H1 (cell line): ENCODE measurements at regions not wholly inside any gene's neighbourhood (a gene's known extent, or its start where the extent isn't known, plus 50 kb on each side); places are given as distances from the start of the nearest gene placed in this dataset.

Experiments
- CTCF ChIA-PET: fragments of 300-600 bp; sonication (Branson Sonifier 250); formaldehyde crosslinking; loops from one replicate; lab custom pipeline; 2021; ENCODE audit not compliant: partially characterized antibody; lab: Charles Lee
- POLR2A ChIA-PET: fragments of 300-600 bp; sonication (Branson Sonifier 250); formaldehyde crosslinking; loops from one replicate; lab custom pipeline; 2021; ENCODE audit warnings: inconsistent platforms; ENCODE audit not compliant: partially characterized antibody; lab: Charles Lee
- DNase-seq, 2 experiments: peaks; one replicate each; pipeline versions ENCODE4 v3.0.0 to v3.0.0-alpha.2; 2010 to 2022; ENCODE audit warnings: low spot score in 2 of 2, low read depth in 1 of 2, mixed read lengths in 1 of 2
- FAIRE-seq: peaks from 2 replicates; lab custom pipeline; 2011; peaks lifted over from hg19 to GRCh38; lab: Jason Lieb, UNC
- H2AFZ ChIP-seq: 2 replicates; pipeline ENCODE4 v1.8.1; 2012; ENCODE audit warnings: low read length, inconsistent platforms
- H2AK5ac ChIP-seq: 2 replicates; pipeline ENCODE4 v1.6.1; 2013; ENCODE audit warnings: low read depth, low read length
- H2BK120ac ChIP-seq: replicated peaks from 2 replicates; pipeline ENCODE3; 2013; ENCODE audit warnings: low read depth, low read length, inconsistent platforms
- H2BK12ac ChIP-seq: 2 replicates; pipeline ENCODE4 v1.6.1; 2013; ENCODE audit warnings: low read depth, low read length
- H2BK15ac ChIP-seq: 2 replicates; pipeline ENCODE4 v1.6.1; 2013; ENCODE audit warnings: low read length
- H2BK20ac ChIP-seq: 2 replicates; pipeline ENCODE4 v1.6.1; 2013; ENCODE audit warnings: low read length
- H2BK5ac ChIP-seq: 2 replicates; pipeline ENCODE4 v1.6.1; 2013; ENCODE audit warnings: low read depth, low read length
- H3K14ac ChIP-seq: 2 replicates; pipeline ENCODE4 v1.6.1; 2013; ENCODE audit warnings: inconsistent platforms; ENCODE audit not compliant: insufficient read length
- H3K18ac ChIP-seq: 2 replicates; pipeline ENCODE4 v1.6.1; 2013; ENCODE audit warnings: low read length; ENCODE audit errors: extremely low read depth
- H3K23ac ChIP-seq: 2 replicates; pipeline ENCODE4 v1.6.1; 2013; ENCODE audit warnings: inconsistent platforms; ENCODE audit not compliant: insufficient read length
- H3K23me2 ChIP-seq: 2 replicates; pipeline ENCODE4 v1.6.1; 2013; ENCODE audit warnings: low read depth, low read length
- H3K27ac ChIP-seq: 2 replicates; pipeline ENCODE4 v1.6.1; 2011; ENCODE audit warnings: low read depth, low read length, inconsistent platforms
- H3K27me3 ChIP-seq, 4 experiments: replicated peaks in 1 of 4; 1 replicate in 1 of 4; 2 replicates in 3 of 4; pipeline versions ENCODE4 v1.6.1 to v1.8.1; 2011 to 2013; ENCODE audit warnings: low read length in 3 of 4, mild to moderate bottlenecking in 3 of 4, inconsistent platforms in 2 of 4, mixed read lengths in 2 of 4, moderate library complexity in 1 of 4; ENCODE audit not compliant: control insufficient read depth in 3 of 4, insufficient read depth in 3 of 4; ENCODE audit errors: extremely low read depth in 1 of 4
- H3K36me3 ChIP-seq, 4 experiments: 2 replicates each; pipeline versions ENCODE4 v1.6.1 to v1.8.1; 2011 to 2013; ENCODE audit warnings: mild to moderate bottlenecking in 4 of 4, low read length in 3 of 4, moderate library complexity in 2 of 4, control low read depth in 1 of 4, inconsistent platforms in 1 of 4; ENCODE audit not compliant: insufficient read depth in 4 of 4, control insufficient read depth in 2 of 4
- H3K4ac ChIP-seq: replicated peaks from 2 replicates; pipeline ENCODE3; 2013; ENCODE audit warnings: low read length, low read depth, mixed read lengths, inconsistent platforms; ENCODE audit not compliant: insufficient read length
- H3K4me1 ChIP-seq, 4 experiments: replicated peaks in 1 of 4; 1 replicate in 1 of 4; 2 replicates in 3 of 4; pipeline versions ENCODE4 v1.6.1 to v1.8.1; 2011 to 2013; ENCODE audit warnings: low read length in 3 of 4, inconsistent platforms in 2 of 4, mixed read lengths in 1 of 4; ENCODE audit not compliant: insufficient read depth in 4 of 4, control insufficient read depth in 3 of 4
- H3K4me2 ChIP-seq, 2 experiments: 2 replicates each; pipeline versions ENCODE4 v1.6.1 to v1.8.1; 2011 to 2013; ENCODE audit warnings: low read depth in 2 of 2, low read length in 2 of 2, control low read depth in 1 of 2, inconsistent platforms in 1 of 2, mild to moderate bottlenecking in 1 of 2; ENCODE audit not compliant: insufficient read depth in 1 of 2
- H3K4me3 ChIP-seq, 4 experiments: fragments of 200-600, 300-600 bp in 1 of 4; sonication (generic), shearing (Covaris generic), sonication (Bioruptor Twin) in 1 of 4; 2 replicates each; pipeline versions ENCODE4 v1.5.1 to v1.8.1; 2011 to 2016; ENCODE audit warnings: low read length in 4 of 4, low read depth in 3 of 4, control low read depth in 2 of 4, inconsistent platforms in 2 of 4, mild to moderate bottlenecking in 2 of 4, mixed read lengths in 1 of 4, moderate library complexity in 1 of 4; ENCODE audit not compliant: insufficient read depth in 2 of 4; ENCODE audit errors: extremely low read depth in 1 of 4
- H3K56ac ChIP-seq: replicated peaks from 2 replicates; pipeline ENCODE3; 2013; ENCODE audit warnings: low read depth, mild to moderate bottlenecking, mixed read lengths, low read length, inconsistent platforms; ENCODE audit not compliant: insufficient read length
- H3K79me1 ChIP-seq: 2 replicates; pipeline ENCODE4 v1.6.1; 2013; ENCODE audit warnings: low read depth, low read length, control low read depth
- H3K79me2 ChIP-seq, 2 experiments: 2 replicates each; pipeline versions ENCODE4 v1.6.1 to v1.8.1; 2012 to 2013; ENCODE audit warnings: low read length in 2 of 2, mild to moderate bottlenecking in 2 of 2, inconsistent platforms in 1 of 2; ENCODE audit not compliant: insufficient read depth in 2 of 2, control insufficient read depth in 1 of 2
- H3K9ac ChIP-seq, 4 experiments: replicated peaks in 1 of 4; 1 replicate in 1 of 4; 2 replicates in 3 of 4; pipeline versions ENCODE4 v1.6.1 to v1.8.1; 2011 to 2013; ENCODE audit warnings: low read depth in 3 of 4, low read length in 3 of 4, control low read depth in 2 of 4, mild to moderate bottlenecking in 2 of 4, moderate library complexity in 2 of 4, inconsistent platforms in 1 of 4; ENCODE audit errors: extremely low read depth in 1 of 4
- H3K9me3 ChIP-seq, 2 experiments: 2 replicates each; pipeline versions ENCODE4 v1.6.1 to v1.8.1; 2012 to 2013; ENCODE audit warnings: mild to moderate bottlenecking in 2 of 2, moderate library complexity in 2 of 2, control low read depth in 1 of 2, inconsistent platforms in 1 of 2, low read depth in 1 of 2, low read length in 1 of 2, mixed read lengths in 1 of 2; ENCODE audit not compliant: insufficient read depth in 2 of 2
- H4K20me1 ChIP-seq, 2 experiments: replicated peaks in 1 of 2; 2 replicates each; pipeline versions ENCODE3 to v1.8.1; 2011 to 2013; ENCODE audit warnings: inconsistent platforms in 2 of 2, low read length in 2 of 2, mild to moderate bottlenecking in 1 of 2; ENCODE audit not compliant: insufficient read depth in 2 of 2, control insufficient read depth in 1 of 2
- H4K5ac ChIP-seq: 2 replicates; pipeline ENCODE4 v1.6.1; 2013; ENCODE audit warnings: low read length, low read depth, mixed read lengths, inconsistent platforms; ENCODE audit not compliant: insufficient read length
- H4K8ac ChIP-seq: 2 replicates; pipeline ENCODE4 v1.8.0; 2013; ENCODE audit warnings: mild to moderate bottlenecking, moderate library complexity, low read length, inconsistent platforms; ENCODE audit not compliant: insufficient read depth; ENCODE audit errors: extremely low read depth
- H4K91ac ChIP-seq: replicated peaks from 2 replicates; pipeline ENCODE3; 2013; ENCODE audit warnings: low read length, mixed read lengths, inconsistent platforms; ENCODE audit not compliant: insufficient read length
- BACH1 ChIP-seq: IDR thresholded peaks from 2 replicates; pipeline ENCODE4 v1.6.1; 2012; ENCODE audit warnings: low read length, improper control_type of control experiment
- BCL11A ChIP-seq, 2 experiments: IDR thresholded peaks; one replicate each; pipeline ENCODE4 v1.6.1; 2011; ENCODE audit warnings: low read depth in 2 of 2, low read length in 2 of 2, mild to moderate bottlenecking in 2 of 2
- CBX8 ChIP-seq: fragments of 300-800, 300-1000 bp; sonication (generic); IDR thresholded peaks from 2 replicates; pipeline ENCODE4 v1.7.1; 2016; ENCODE audit warnings: low read depth, low read length, borderline replicate concordance
- GABPA ChIP-seq: IDR thresholded peaks from 2 replicates; pipeline ENCODE4 v1.6.1; 2011; ENCODE audit warnings: mild to moderate bottlenecking, low read length, moderate library complexity, borderline replicate concordance; ENCODE audit not compliant: insufficient read depth
- JUND ChIP-seq: IDR thresholded peaks from 2 replicates; pipeline ENCODE4 v1.6.1; 2011; ENCODE audit warnings: mild to moderate bottlenecking, improper control_type of control experiment, low read length
- POLR2A ChIP-seq, 2 experiments: IDR thresholded peaks; 1 replicate in 1 of 2; 2 replicates in 1 of 2; pipeline ENCODE4 v1.6.1; 2011; ENCODE audit warnings: low read depth in 2 of 2, low read length in 2 of 2, mild to moderate bottlenecking in 2 of 2; ENCODE audit errors: control extremely low read depth in 1 of 2
- POLR2AphosphoS5 ChIP-seq: IDR thresholded peaks from 2 replicates; pipeline ENCODE4 v1.6.1; 2011; ENCODE audit warnings: low read depth, low read length
- RFX5 ChIP-seq: IDR thresholded peaks from 2 replicates; pipeline ENCODE4 v1.6.1; 2011; ENCODE audit warnings: low read depth, low read length, improper control_type of control experiment, borderline replicate concordance
- SP2 ChIP-seq: IDR thresholded peaks from 2 replicates; pipeline ENCODE4 v1.6.1; 2012; ENCODE audit warnings: mild to moderate bottlenecking, low read length, inconsistent platforms
- SUZ12 ChIP-seq: fragments of 200-600 bp; sonication (generic); IDR thresholded peaks from 2 replicates; pipeline ENCODE4 v1.6.1; 2012; ENCODE audit warnings: mild to moderate bottlenecking, inconsistent platforms, low read length, moderate library complexity, mixed read lengths
- TCF12 ChIP-seq: IDR thresholded peaks from 2 replicates; pipeline ENCODE4 v1.6.1; 2011; ENCODE audit warnings: low read depth, mild to moderate bottlenecking, low read length
- WGBS, 2 experiments: shearing (Covaris generic) in 1 of 2; methylation state at CpG; one replicate each; pipeline versions ENCODE4 v1.1.6 to v1.1.7; 2013 to 2015; ENCODE audit warnings: low lambda C conversion rate in 2 of 2, mixed read lengths in 2 of 2, inconsistent platforms in 1 of 2, low coverage in 1 of 2, missing lambda C conversion rate in 1 of 2; ENCODE audit not compliant: insufficient replicate concordance in 2 of 2, insufficient coverage in 1 of 2, insufficient read length in 1 of 2; ENCODE audit errors: extremely low coverage in 1 of 2, missing lambda C conversion rate in 1 of 2; 5-methylcytosine and 5-hydroxymethylcytosine counted together
- TF ChIP-seq, protein P1 (sequence below): IDR thresholded peaks from 2 replicates; pipeline ENCODE4 v1.6.1; 2012; ENCODE audit warnings: low read length, inconsistent platforms

DNA sequence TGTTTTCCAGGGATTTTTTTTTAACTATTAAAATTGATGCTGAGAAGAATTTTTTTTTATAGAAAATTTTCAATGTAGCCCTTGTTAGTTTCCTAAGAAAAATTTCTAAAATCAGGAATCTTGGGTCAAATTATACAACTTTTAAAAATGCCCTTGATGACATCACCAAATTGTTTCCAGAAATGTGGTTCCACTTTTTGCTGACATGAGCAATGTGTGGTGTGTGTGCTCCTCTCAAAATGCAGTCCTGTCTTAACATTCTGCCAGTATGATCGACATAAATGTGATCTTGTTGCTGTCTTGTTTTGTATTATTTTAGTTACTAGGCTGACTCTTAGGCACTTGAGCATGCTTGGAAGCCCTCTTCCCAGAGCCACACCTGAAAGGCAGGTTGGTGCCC lies 89.7 kb upstream of the ST6GAL2 start:
- H3K79me1 ChIP-seq, result no peaks in the 10 kb centered on the region
- no peak overlapping the region for H3K14ac ChIP-seq
- no peak overlapping the region for H3K4me3 ChIP-seq
- H3K4me1 ChIP-seq, result no peaks in the 10 kb centered on the region
- CTCF ChIA-PET, result no interaction called here
- no peak overlapping the region for H3K9ac ChIP-seq
- 86% methylated on average over 1 of the region's 1 CpG; no CpG with 5 or more reads in 1 of the 2 experiments for WGBS, 2 experiments
- POLR2A ChIA-PET, result no interaction called here
- H3K27ac ChIP-seq, result no peak overlapping the region
- no peaks in the 10 kb centered on the region for H3K27me3 ChIP-seq
- H3K9me3 ChIP-seq, result no peaks in the 10 kb centered on the region
- no peak overlapping the region for H3K56ac ChIP-seq
- no peaks in the 10 kb centered on the region for H3K79me2 ChIP-seq
- H4K20me1 ChIP-seq, result no peaks in the 10 kb centered on the region
- no peak overlapping the region for H3K4me2 ChIP-seq
- no peak overlapping the region for H2BK12ac ChIP-seq
- no peak overlapping the region for H3K4ac ChIP-seq
- no peak overlapping the region for H2BK15ac ChIP-seq
- no peak overlapping the region for H4K8ac ChIP-seq
- H2BK5ac ChIP-seq, result no peak overlapping the region
- no peak overlapping the region for H4K91ac ChIP-seq
- no peak overlapping the region for H3K23ac ChIP-seq
- no peaks in the 10 kb centered on the region for H3K36me3 ChIP-seq
- H2BK20ac ChIP-seq, result no peak overlapping the region
- no peak overlapping the region for H4K5ac ChIP-seq
- FAIRE-seq, result no peak
- H3K18ac ChIP-seq, result no peak overlapping the region
- H2BK120ac ChIP-seq, result no peak overlapping the region
- H2AK5ac ChIP-seq, result no peak overlapping the region
- no peaks in the 10 kb centered on the region for H3K23me2 ChIP-seq
- no peak for TF ChIP-seq POLR2AphosphoS5
- no peak for TF ChIP-seq BACH1
- TF ChIP-seq, protein P1, sequence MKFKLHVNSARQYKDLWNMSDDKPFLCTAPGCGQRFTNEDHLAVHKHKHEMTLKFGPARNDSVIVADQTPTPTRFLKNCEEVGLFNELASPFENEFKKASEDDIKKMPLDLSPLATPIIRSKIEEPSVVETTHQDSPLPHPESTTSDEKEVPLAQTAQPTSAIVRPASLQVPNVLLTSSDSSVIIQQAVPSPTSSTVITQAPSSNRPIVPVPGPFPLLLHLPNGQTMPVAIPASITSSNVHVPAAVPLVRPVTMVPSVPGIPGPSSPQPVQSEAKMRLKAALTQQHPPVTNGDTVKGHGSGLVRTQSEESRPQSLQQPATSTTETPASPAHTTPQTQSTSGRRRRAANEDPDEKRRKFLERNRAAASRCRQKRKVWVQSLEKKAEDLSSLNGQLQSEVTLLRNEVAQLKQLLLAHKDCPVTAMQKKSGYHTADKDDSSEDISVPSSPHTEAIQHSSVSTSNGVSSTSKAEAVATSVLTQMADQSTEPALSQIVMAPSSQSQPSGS, result no peak
- no peak for TF ChIP-seq JUND
- no peak for TF ChIP-seq GABPA
- TF ChIP-seq POLR2A (IDR thresholded peaks at IDR 0.05; ENCODE audit: control extremely low read depth in 1 of 2, low read depth in 2 of 2, low read length in 2 of 2), result no peak
- TF ChIP-seq SP2, result no peak
- TF ChIP-seq SUZ12, result no peak
- TF ChIP-seq BCL11A (IDR thresholded peaks at IDR 0.05; ENCODE audit: low read depth in 2 of 2, low read length in 2 of 2), result no peak
- TF ChIP-seq CBX8, result no peak
- TF ChIP-seq TCF12, result no peak
- TF ChIP-seq RFX5, result no peak
- H2AFZ ChIP-seq, result peak overlapping the region; percentile 40; the same call in 1 of the 2 replicates
- DNase-seq, result no peak
